Tibial artery (tissue), 4 donors: ENCODE measurements at regions not wholly inside any gene's neighbourhood (a gene's known extent, or its start where the extent isn't known, plus 50 kb on each side); places are given as distances from the start of the nearest gene placed in this dataset.

Experiments used
- DNase-seq, 2 donors: peaks; one replicate each; pipeline ENCODE4 v3.0.0-alpha.2; 2019
- H3K27ac ChIP-seq, 2 donors: fragments of 200-600 bp; sonication (generic) in 1 of 2; 1 replicate in 1 of 2; 2 replicates in 1 of 2; pipeline ENCODE4 v1.5.1; 2018 to 2019; ENCODE audit warnings: mild to moderate bottlenecking in 1 of 2
- H3K27me3 ChIP-seq, 2 donors: fragments of 200-600 bp; sonication (generic) in 1 of 2; one replicate each; pipeline versions ENCODE4 v1.5.1 to v1.6.0; 2016 to 2019
- H3K36me3 ChIP-seq, 3 donors: fragments of 200-600 bp; sonication (generic) in 2 of 3; one replicate each; pipeline ENCODE4 v1.5.1; 2016 to 2019; ENCODE audit warnings: mild to moderate bottlenecking in 2 of 3
- H3K4me1 ChIP-seq, 4 donors: fragments of 200-600 bp; sonication (generic) in 2 of 4; 1 replicate in 3 of 4; 2 replicates in 1 of 4; pipeline ENCODE4 v1.5.1; 2016 to 2019
- H3K4me3 ChIP-seq, 2 donors: fragments of 200-600 bp; sonication (generic) in 1 of 2; 1 replicate in 1 of 2; 2 replicates in 1 of 2; pipeline ENCODE4 v1.5.1; 2018 to 2019; ENCODE audit warnings: mild to moderate bottlenecking in 2 of 2
- H3K9me3 ChIP-seq, 3 donors: fragments of 200-600 bp; sonication (generic) in 1 of 3; one replicate each; pipeline ENCODE4 v1.5.1; 2016 to 2019
- CTCF ChIP-seq, 2 experiments: fragments of 200-600 bp in 1 of 2; fragments of 450-650 bp in 1 of 2; IDR thresholded peaks; one replicate each; pipeline ENCODE4 v1.5.1; 2017 to 2019; ENCODE audit warnings: antibody characterized with exemption in 2 of 2, mild to moderate bottlenecking in 1 of 2, moderate library complexity in 1 of 2
- intact Hi-C: fragments of 100-400 bp; cut with DNase I; formaldehyde crosslinking; loops from one replicate; pipeline ENCODE4 v1.15.0; 2023; ENCODE audit warnings: low total_unique reads

DNA sequence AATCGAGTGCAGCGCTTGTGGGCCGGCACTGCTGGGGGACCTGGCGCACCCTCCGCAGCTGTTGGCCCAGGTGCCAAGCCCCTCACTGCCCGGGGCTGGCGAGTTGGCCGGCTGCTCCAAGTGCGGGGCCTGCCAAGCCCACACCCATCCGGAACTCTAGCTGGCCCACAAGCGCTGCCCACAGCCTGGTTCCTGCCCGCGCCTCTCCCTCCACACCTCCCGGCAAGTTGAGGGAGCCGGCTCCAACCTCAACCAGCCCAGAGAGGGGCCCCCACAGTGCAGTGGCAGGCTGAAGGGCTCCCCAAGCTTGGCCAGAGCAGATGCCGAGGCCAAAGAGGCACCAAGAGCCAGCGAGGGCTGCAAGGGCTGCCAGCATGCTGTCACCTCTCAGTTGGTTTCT, 73.4 kb downstream of the PLXNA1 start:
- H3K36me3 ChIP-seq, result no peaks in the 10 kb centered on the region
- no peak overlapping the region for H3K4me3 ChIP-seq
- H3K27me3 ChIP-seq, result no peaks in the 10 kb centered on the region
- DNase-seq, result peak in 1 of 2 donors; percentile 46
- H3K27ac ChIP-seq, result no peak overlapping the region
- intact Hi-C loops, result no loop called here
- peaks cover 0 to 26% (median 8%) of the 10 kb centered on the region in 4 donors for H3K4me1 ChIP-seq
- no peak for TF ChIP-seq CTCF (IDR thresholded peaks at IDR 0.05)
- H3K9me3 ChIP-seq, result peaks cover 0 to 9% (median 0%) of the 10 kb centered on the region in 3 donors

DNA sequence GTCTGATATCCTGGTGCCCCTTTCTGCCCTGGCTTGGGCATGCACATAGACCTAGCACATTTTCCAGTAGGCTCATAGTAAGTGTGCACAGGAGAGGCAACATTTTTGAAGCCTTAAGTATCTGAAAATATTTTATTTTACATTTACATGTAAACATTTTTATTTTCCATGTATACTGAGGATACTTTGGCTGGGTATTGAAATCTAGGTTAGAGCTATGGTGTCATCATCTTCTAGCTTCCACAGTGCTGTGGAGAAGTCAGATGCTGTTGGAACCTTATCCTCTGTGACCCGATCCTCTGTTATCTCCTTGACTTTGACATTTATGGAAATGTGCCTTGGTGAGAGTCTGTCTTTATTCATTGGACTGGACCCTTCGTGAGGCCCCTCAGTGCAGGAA, 74.1 kb downstream of the PLXNA1 start:
- Histone ChIP-seq H3K4me3 (no peak overlapping the region), H3K27ac (no peak overlapping the region), H3K9me3 (peaks cover 0 to 9% (median 0%) of the 10 kb centered on the region in 3 donors), H3K4me1 (peaks cover 0 to 19% (median 6%) of the 10 kb centered on the region in 4 donors), H3K27me3 (no peaks in the 10 kb centered on the region), H3K36me3 (no peaks in the 10 kb centered on the region)
- DNase-seq, result no peak
- TF ChIP-seq CTCF (IDR thresholded peaks at IDR 0.05), result no peak
- intact Hi-C loops, result no loop called here

GRCh38 chr3:127059072-127059471, 76.2 kb downstream of the PLXNA1 start:
- Histone ChIP-seq H3K27me3 (no peaks in the 10 kb centered on the region), H3K36me3 (no peaks in the 10 kb centered on the region), H3K27ac (no peak overlapping the region), H3K4me1 (peaks cover 0 to under 1% (median 0%) of the 10 kb centered on the region in 4 donors), H3K4me3 (no peak overlapping the region), H3K9me3 (peaks cover 0 to 9% (median 0%) of the 10 kb centered on the region in 3 donors)
- no peak for DNase-seq
- intact Hi-C loops, result no loop called here
- TF ChIP-seq CTCF (IDR thresholded peaks at IDR 0.05), result no peak

GRCh38 chr3:127061641-127062040, 78.7 kb downstream of the PLXNA1 start:
- Histone ChIP-seq H3K4me3 (no peak overlapping the region), H3K4me1 (no peaks in the 10 kb centered on the region), H3K9me3 (peaks cover 0 to 8% (median 0%) of the 10 kb centered on the region in 3 donors), H3K36me3 (no peaks in the 10 kb centered on the region), H3K27me3 (peaks cover 0 to under 1% of the 10 kb centered on the region in 2 donors), H3K27ac (no peak overlapping the region)
- intact Hi-C loops, result no loop called here
- no peak for TF ChIP-seq CTCF (IDR thresholded peaks at IDR 0.05)
- DNase-seq, result no peak

DNA sequence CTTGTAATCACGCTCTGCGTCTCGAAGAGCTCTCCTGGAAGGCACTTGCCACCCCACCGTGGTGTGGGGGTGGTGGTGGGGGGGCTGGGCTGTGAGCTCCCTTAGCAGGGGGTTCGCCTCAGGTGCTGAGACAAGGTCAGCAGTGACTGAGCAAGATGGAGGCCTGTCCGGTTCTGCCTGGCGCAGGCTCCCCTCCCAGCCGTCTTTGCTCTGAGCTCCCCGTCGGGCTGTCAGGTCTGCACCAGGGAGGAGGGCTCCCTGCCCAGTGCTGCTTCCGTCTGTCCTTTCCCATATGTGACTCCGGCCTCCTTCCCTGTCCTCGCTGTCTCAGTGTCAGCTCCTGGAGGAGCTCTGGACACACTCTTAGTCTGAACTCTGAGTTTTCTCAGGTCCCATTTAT, 80.0 kb downstream of the PLXNA1 start:
- intact Hi-C loops, result no loop called here
- Histone ChIP-seq H3K36me3 (no peaks in the 10 kb centered on the region), H3K27ac (no peak overlapping the region), H3K9me3 (no peaks in the 10 kb centered on the region), H3K4me3 (no peak overlapping the region), H3K27me3 (peaks cover 0 to 9% of the 10 kb centered on the region in 2 donors), H3K4me1 (no peaks in the 10 kb centered on the region)
- peak in 1 of 2 donors; percentile 50 for DNase-seq
- no peak for TF ChIP-seq CTCF (IDR thresholded peaks at IDR 0.05)

- peaks cover 0 to 13% of the 10 kb centered on the region in 2 donors for H3K27me3 ChIP-seq
- H3K27ac ChIP-seq, result no peak overlapping the region
- no peaks in the 10 kb centered on the region for H3K36me3 ChIP-seq
- no peaks in the 10 kb centered on the region for H3K9me3 ChIP-seq
- H3K4me3 ChIP-seq, result no peak overlapping the region
- intact Hi-C loops, result no loop called here
- TF ChIP-seq CTCF (IDR thresholded peaks at IDR 0.05), result no peak
- DNase-seq, result no peak
- H3K4me1 ChIP-seq, result no peaks in the 10 kb centered on the region
Observed at GRCh38 chr3:127063916-127064315, 81.0 kb downstream of the PLXNA1 start.
